HFFc6 (cell line): ENCODE measurements at regions not wholly inside any gene's neighbourhood (a gene's known extent, or its start where the extent isn't known, plus 50 kb on each side); places are given as distances from the start of the nearest gene placed in this dataset.

Experiments
- DNase-seq: peaks from one replicate; pipeline ENCODE4 v3.0.0-alpha.2; 2018
- H3K27ac Mint-ChIP-seq: 2 replicates; pipeline ENCODE4 v1.8.0; 2020; ENCODE audit warnings: mild to moderate bottlenecking, mixed read lengths
- H3K27me3 Mint-ChIP-seq: 2 replicates; pipeline ENCODE4 v1.8.0; 2021; ENCODE audit warnings: mild to moderate bottlenecking, moderate library complexity, mixed read lengths; ENCODE audit not compliant: insufficient read depth
- H3K36me3 Mint-ChIP-seq: 2 replicates; pipeline ENCODE4 v1.8.0; 2021; ENCODE audit warnings: low read depth, mixed read lengths
- H3K4me1 Mint-ChIP-seq: 2 replicates; pipeline ENCODE4 v1.8.0; 2020; ENCODE audit warnings: low read depth, mixed read lengths
- H3K4me3 Mint-ChIP-seq: 2 replicates; pipeline ENCODE4 v1.8.0; 2020; ENCODE audit warnings: mild to moderate bottlenecking, moderate library complexity, mixed read lengths
- H3K9me3 Mint-ChIP-seq: 2 replicates; pipeline ENCODE4 v1.8.0; 2020; ENCODE audit warnings: mild to moderate bottlenecking, mixed read lengths
- TF ChIP-seq, protein P1 (sequence below): fragments of 200-600 bp; sonication (generic); IDR thresholded peaks from 2 replicates; pipeline ENCODE4 v1.5.0; 2021; ENCODE audit warnings: antibody characterized with exemption, mild to moderate bottlenecking

GRCh38 chr15:86028961-86029360 is 50.7 kb upstream of the AGBL1 start:
- Mint-ChIP-seq H3K9me3 (peaks cover 38% of the 10 kb centered on the region), H3K27me3 (no peaks in the 10 kb centered on the region), H3K4me1 (no peaks in the 10 kb centered on the region), H3K27ac (no peak overlapping the region), H3K36me3 (no peaks in the 10 kb centered on the region), H3K4me3 (no peak overlapping the region)
- no peak for DNase-seq
- TF ChIP-seq, protein P1, sequence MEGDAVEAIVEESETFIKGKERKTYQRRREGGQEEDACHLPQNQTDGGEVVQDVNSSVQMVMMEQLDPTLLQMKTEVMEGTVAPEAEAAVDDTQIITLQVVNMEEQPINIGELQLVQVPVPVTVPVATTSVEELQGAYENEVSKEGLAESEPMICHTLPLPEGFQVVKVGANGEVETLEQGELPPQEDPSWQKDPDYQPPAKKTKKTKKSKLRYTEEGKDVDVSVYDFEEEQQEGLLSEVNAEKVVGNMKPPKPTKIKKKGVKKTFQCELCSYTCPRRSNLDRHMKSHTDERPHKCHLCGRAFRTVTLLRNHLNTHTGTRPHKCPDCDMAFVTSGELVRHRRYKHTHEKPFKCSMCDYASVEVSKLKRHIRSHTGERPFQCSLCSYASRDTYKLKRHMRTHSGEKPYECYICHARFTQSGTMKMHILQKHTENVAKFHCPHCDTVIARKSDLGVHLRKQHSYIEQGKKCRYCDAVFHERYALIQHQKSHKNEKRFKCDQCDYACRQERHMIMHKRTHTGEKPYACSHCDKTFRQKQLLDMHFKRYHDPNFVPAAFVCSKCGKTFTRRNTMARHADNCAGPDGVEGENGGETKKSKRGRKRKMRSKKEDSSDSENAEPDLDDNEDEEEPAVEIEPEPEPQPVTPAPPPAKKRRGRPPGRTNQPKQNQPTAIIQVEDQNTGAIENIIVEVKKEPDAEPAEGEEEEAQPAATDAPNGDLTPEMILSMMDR: no peak
